ENCODE measurements at regions not wholly inside any gene's neighbourhood (a gene's known extent, or its start where the extent isn't known, plus 50 kb on each side); places are given as distances from the start of the nearest gene placed in this dataset.

DNA sequence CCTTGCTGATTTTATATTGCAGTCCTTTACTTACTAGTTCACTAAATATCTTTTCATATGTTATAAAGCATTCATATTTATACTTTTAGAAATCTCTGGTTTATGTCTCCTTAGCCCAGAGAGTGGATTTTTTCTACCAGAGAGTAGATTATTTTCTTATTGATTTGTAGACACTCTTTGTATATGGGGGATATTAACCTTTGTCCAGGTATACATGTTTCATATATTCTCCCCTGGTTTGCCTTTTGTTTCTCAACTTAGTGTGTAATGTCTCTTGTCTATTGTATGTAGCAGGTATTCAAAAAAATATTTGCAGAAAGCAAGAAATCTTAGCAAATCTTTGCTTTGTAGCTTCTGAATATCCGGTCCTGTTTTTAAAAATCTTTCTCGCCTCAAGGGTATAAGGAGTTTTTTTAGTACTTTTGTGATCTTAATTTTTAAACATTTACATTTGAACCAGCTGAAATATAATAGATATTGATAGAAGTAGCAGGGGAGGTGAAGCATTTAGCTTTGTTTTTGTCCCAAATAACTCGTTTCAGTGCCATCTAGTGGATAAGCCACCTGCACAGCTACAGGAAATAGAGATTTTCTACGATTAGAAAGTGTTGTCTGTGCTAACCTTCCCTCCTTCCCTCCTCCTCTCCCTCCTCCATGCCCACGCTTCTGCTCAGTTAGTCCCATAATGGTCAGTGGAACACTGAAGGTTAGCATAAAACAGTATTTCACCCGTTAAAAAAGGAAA is 97.0 kb downstream of the PHETA1 start:
- H3K27me3 ChIP-seq (replicated peaks in 1 of 2; ENCODE audit: control insufficient read depth in 2 of 2, insufficient read depth in 2 of 2, low read length in 1 of 2), result no peaks in the 10 kb centered on the region; a peak in 1 of 4 replicates
- no peak overlapping the region for H3K9ac ChIP-seq (ENCODE audit: control insufficient read depth, insufficient read depth, low read length)
- 35% methylated on average over 6 of the region's 6 CpGs for WGBS (ENCODE audit: insufficient coverage, insufficient replicate concordance, low lambda C conversion rate, missing lambda C conversion rate)
- no peaks in the 10 kb centered on the region for H3K9me3 ChIP-seq (replicated peaks; ENCODE audit: control insufficient read depth, insufficient read depth, low read length)
- ChIA-PET POLR2A (no interaction called here), SMC1A (ENCODE audit: uncharacterized antibody, unreplicated experiment) (interaction anchor here (0.9 to 1.6 kb wide), 3 partner anchors 232 to 376 kb away, joined by 3 to 4 read pairs (median 3); no protein-coding TSS in a partner anchor), RAD21 (ENCODE audit: unreplicated experiment) (interaction anchor here (0.8 kb wide), 1 partner anchor 334 kb away, joined by 4 read pairs; no protein-coding TSS in a partner anchor), CTCF (interaction anchor here (0.9 to 2.3 kb wide), 8 partner anchors 10 to 376 kb away, joined by 3 to 6 read pairs (median 4); no protein-coding TSS in a partner anchor)
- H3K79me2 ChIP-seq (ENCODE audit: control insufficient read depth, insufficient read depth, low read length), result no peaks in the 10 kb centered on the region
- ATAC-seq (no peak), FAIRE-seq (no peak), DNase-seq (ENCODE audit: low read depth, low spot score) (no peak)
- no peak overlapping the region for H3K27ac ChIP-seq (ENCODE audit: control insufficient read depth, insufficient read depth)
- H4K20me1 ChIP-seq (ENCODE audit: control insufficient read depth, insufficient read depth), result no peaks in the 10 kb centered on the region
- intact Hi-C loops (cut with micrococcal nuclease; ENCODE audit: unreplicated experiment) (no loop called here), in situ Hi-C loops (cut with MboI) (no loop called here)
- no peak overlapping the region for H3K4me3 ChIP-seq
- no peak for TF ChIP-seq IRF3 (IDR thresholded peaks at IDR 0.05)
- TF ChIP-seq RAD21 (IDR thresholded peaks at IDR 0.05; ENCODE audit: insufficient read depth, low read depth, low read length), result peak; percentile 26; the same call in 1 of the 2 replicates
- no peak for TF ChIP-seq EZH2 (IDR thresholded peaks at IDR 0.05; ENCODE audit: borderline replicate concordance, control insufficient read depth, low read depth, low read length)
- TF ChIP-seq, protein P1, sequence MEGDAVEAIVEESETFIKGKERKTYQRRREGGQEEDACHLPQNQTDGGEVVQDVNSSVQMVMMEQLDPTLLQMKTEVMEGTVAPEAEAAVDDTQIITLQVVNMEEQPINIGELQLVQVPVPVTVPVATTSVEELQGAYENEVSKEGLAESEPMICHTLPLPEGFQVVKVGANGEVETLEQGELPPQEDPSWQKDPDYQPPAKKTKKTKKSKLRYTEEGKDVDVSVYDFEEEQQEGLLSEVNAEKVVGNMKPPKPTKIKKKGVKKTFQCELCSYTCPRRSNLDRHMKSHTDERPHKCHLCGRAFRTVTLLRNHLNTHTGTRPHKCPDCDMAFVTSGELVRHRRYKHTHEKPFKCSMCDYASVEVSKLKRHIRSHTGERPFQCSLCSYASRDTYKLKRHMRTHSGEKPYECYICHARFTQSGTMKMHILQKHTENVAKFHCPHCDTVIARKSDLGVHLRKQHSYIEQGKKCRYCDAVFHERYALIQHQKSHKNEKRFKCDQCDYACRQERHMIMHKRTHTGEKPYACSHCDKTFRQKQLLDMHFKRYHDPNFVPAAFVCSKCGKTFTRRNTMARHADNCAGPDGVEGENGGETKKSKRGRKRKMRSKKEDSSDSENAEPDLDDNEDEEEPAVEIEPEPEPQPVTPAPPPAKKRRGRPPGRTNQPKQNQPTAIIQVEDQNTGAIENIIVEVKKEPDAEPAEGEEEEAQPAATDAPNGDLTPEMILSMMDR (IDR thresholded peaks at IDR 0.05 in 2 of 3, conservative IDR thresholded peaks at IDR 0.05 in 1 of 3; ENCODE audit: control insufficient read depth in 2 of 3, extremely low read depth in 1 of 3, insufficient read depth in 1 of 3, low read depth in 3 of 3, low read length in 3 of 3), result peak in 2 of 3 experiments; percentile 14 to 23; a peak in 2 of 6 replicates
- TF ChIP-seq SREBF2 (IDR thresholded peaks at IDR 0.05; ENCODE audit: low read length), result no peak
- 0 out of 2 replicates have a peak, but pooled peaks have one; percentile 26 for TF ChIP-seq SMC3 (IDR thresholded peaks at IDR 0.05; ENCODE audit: borderline replicate concordance, low read length)
- H3K4me1 ChIP-seq (ENCODE audit: control insufficient read depth, insufficient read depth, low read length), result no peaks in the 10 kb centered on the region
- BruUV-seq (replicated peaks), result no TSS peak
- no peaks in the 10 kb centered on the region for H3K36me3 ChIP-seq (ENCODE audit: control insufficient read depth in 2 of 2, insufficient read depth in 2 of 2, low read length in 1 of 2)
- H3K4me2 ChIP-seq (ENCODE audit: control insufficient read depth, insufficient read depth), result no peak overlapping the region
- H2AFZ ChIP-seq (ENCODE audit: control insufficient read depth, low read depth, low read length), result no peak overlapping the region
